Small intestine (tissue), 7 donors: ENCODE measurements at regions not wholly inside any gene's neighbourhood (a gene's known extent, or its start where the extent isn't known, plus 50 kb on each side); places are given as distances from the start of the nearest gene placed in this dataset.
A peak's percentile ranks its signal among the peaks of the same experiment; 100 is the strongest.
"Not testable (repeated sequence)": the region's sequence is repeated elsewhere in the genome, so short reads cannot be mapped to it uniquely, and the experiment has no call there.

ENCODE experiments used
- DNase-seq, 2 donors: peaks; one replicate each; pipeline versions ENCODE4 v3.0.0 to v3.0.0-alpha.2; 2013
- FAIRE-seq: peaks from 2 replicates; lab custom pipeline; 2012; peaks lifted over from hg19 to GRCh38; lab: Jason Lieb, UNC
- H3K27ac ChIP-seq, 3 donors: one replicate each; pipeline ENCODE4 v1.5.1; 2013; ENCODE audit warnings: low read length in 2 of 3, mild to moderate bottlenecking in 2 of 3, control low read depth in 1 of 3, inconsistent platforms in 1 of 3, low read depth in 1 of 3, moderate library complexity in 1 of 3
- H3K27me3 ChIP-seq, 3 donors: one replicate each; pipeline ENCODE4 v1.6.1; 2013; ENCODE audit warnings: low read length in 3 of 3, inconsistent platforms in 1 of 3; ENCODE audit not compliant: control insufficient read depth in 3 of 3, insufficient read depth in 3 of 3
- H3K36me3 ChIP-seq, 3 donors: one replicate each; pipeline ENCODE4 v1.6.1; 2013; ENCODE audit warnings: low read length in 3 of 3, inconsistent platforms in 1 of 3, low read depth in 1 of 3, mild to moderate bottlenecking in 1 of 3, moderate library complexity in 1 of 3; ENCODE audit not compliant: control insufficient read depth in 3 of 3, insufficient read depth in 2 of 3
- H3K4me1 ChIP-seq, 3 donors: one replicate each; pipeline ENCODE4 v1.6.1; 2013; ENCODE audit warnings: low read length in 2 of 3, inconsistent platforms in 1 of 3, low read depth in 1 of 3, mild to moderate bottlenecking in 1 of 3, moderate library complexity in 1 of 3; ENCODE audit not compliant: control insufficient read depth in 3 of 3, insufficient read depth in 2 of 3
- H3K4me3 ChIP-seq, 3 donors: one replicate each; pipeline ENCODE4 v1.5.1; 2013; ENCODE audit warnings: low read length in 3 of 3, control low read depth in 1 of 3, inconsistent platforms in 1 of 3, low read depth in 1 of 3, mild to moderate bottlenecking in 1 of 3, moderate library complexity in 1 of 3
- H3K9me3 ChIP-seq, 2 donors: one replicate each; pipeline ENCODE4 v1.6.1; 2013; ENCODE audit warnings: low read depth in 1 of 2, low read length in 1 of 2; ENCODE audit not compliant: control insufficient read depth in 2 of 2, insufficient read depth in 1 of 2
- WGBS, 3 donors: extraction: QIAGEN DNeasy Blood & Tissue Kit; methylation state at CpG; one replicate each; pipeline ENCODE4 v1.1.7; 2013; 5-methylcytosine and 5-hydroxymethylcytosine counted together
- donor health status: healthy with polysubstance abuse.
- donor health status: control.
- donor health status: control.
- donor health status: Bipolar disorder and iron deficiency.
- donor health status: healthy.

GRCh38 chr7:142501434-142501833 is 243.6 kb upstream of the PRSS58 start:
- 2 to 50% (median 27%) methylated on average over 1 of the region's 1 CpG for WGBS, 3 donors
- peak in 1 of 2 donors; percentile 68 for DNase-seq
- H3K27ac ChIP-seq, result no peak overlapping the region
- H3K36me3 ChIP-seq, result no peaks in the 10 kb centered on the region
- no peak overlapping the region for H3K4me3 ChIP-seq
- FAIRE-seq, result no peak
- no peaks in the 10 kb centered on the region for H3K4me1 ChIP-seq
- H3K9me3 ChIP-seq, result no peaks in the 10 kb centered on the region
- H3K27me3 ChIP-seq, result peaks cover 0 to 6% (median under 1%) of the 10 kb centered on the region in 3 donors

- no peak overlapping the region for H3K4me3 ChIP-seq
- FAIRE-seq (no peak), DNase-seq (peak in 1 of 2 donors; percentile 40)
- no peaks in the 10 kb centered on the region for H3K9me3 ChIP-seq
- no peak overlapping the region for H3K27ac ChIP-seq
- 5 to 11% (median 8%) methylated on average over 4 of the region's 4 CpGs for WGBS, 3 donors
- no peaks in the 10 kb centered on the region for H3K36me3 ChIP-seq
- H3K27me3 ChIP-seq, result peaks cover 0 to 12% (median 0%) of the 10 kb centered on the region in 3 donors
- no peaks in the 10 kb centered on the region for H3K4me1 ChIP-seq
Observed at GRCh38 chr7:142500366-142500765, 242.5 kb upstream of the PRSS58 start.

GRCh38 chr7:142499635-142500034 is 241.8 kb upstream of the PRSS58 start:
- WGBS, 3 donors, result 73 to 80% (median 75%) methylated on average over 4 of the region's 4 CpGs
- H3K4me3 ChIP-seq, result no peak overlapping the region
- no peaks in the 10 kb centered on the region for H3K36me3 ChIP-seq
- FAIRE-seq, result no peak
- no peak for DNase-seq
- no peak overlapping the region for H3K27ac ChIP-seq
- H3K4me1 ChIP-seq, result no peaks in the 10 kb centered on the region
- H3K27me3 ChIP-seq, result peaks cover 0 to 15% (median 0%) of the 10 kb centered on the region in 3 donors
- no peaks in the 10 kb centered on the region for H3K9me3 ChIP-seq

- 59 to 83% (median 75%) methylated on average over 1 of the region's 1 CpG for WGBS, 3 donors
- Histone ChIP-seq H3K27me3 (peaks cover 0 to 15% (median 0%) of the 10 kb centered on the region in 3 donors), H3K4me3 (no peak overlapping the region), H3K4me1 (no peaks in the 10 kb centered on the region), H3K27ac (no peak overlapping the region), H3K9me3 (no peaks in the 10 kb centered on the region), H3K36me3 (no peaks in the 10 kb centered on the region)
- no peak for FAIRE-seq
- DNase-seq, result no peak
Observed at GRCh38 chr7:142498364-142498763, 240.5 kb upstream of the PRSS58 start.

- no peak overlapping the region for H3K27ac ChIP-seq
- H3K36me3 ChIP-seq, result no peaks in the 10 kb centered on the region
- no peaks in the 10 kb centered on the region for H3K9me3 ChIP-seq
- no peaks in the 10 kb centered on the region for H3K4me1 ChIP-seq
- DNase-seq (peak; percentile 48 to 58), FAIRE-seq (no peak)
- H3K4me3 ChIP-seq, result no peak overlapping the region
- H3K27me3 ChIP-seq, result peaks cover 0 to 15% (median 0%) of the 10 kb centered on the region in 3 donors
- WGBS, 3 donors, result 5 to 9% (median 8%) methylated on average over 8 of the region's 8 CpGs
Observed at GRCh38 chr7:142496545-142496991, 238.7 kb upstream of the PRSS58 start.

- not testable (repeated sequence) for H3K36me3 ChIP-seq, H3K27ac ChIP-seq, H3K4me3 ChIP-seq, DNase-seq, FAIRE-seq, H3K4me1 ChIP-seq, H3K9me3 ChIP-seq
- peaks cover 0 to 15% (median 0%) of the 10 kb centered on the region in 3 donors for H3K27me3 ChIP-seq
- 69 to 81% (median 76%) methylated on average over 3 of the region's 3 CpGs for WGBS, 3 donors
Observed at GRCh38 chr7:142495879-142496278, 238.0 kb upstream of the PRSS58 start.

GRCh38 chr7:142495301-142495700 is 237.4 kb upstream of the PRSS58 start:
- not testable (repeated sequence) for H3K4me1 ChIP-seq, DNase-seq, H3K27ac ChIP-seq, FAIRE-seq, H3K36me3 ChIP-seq, H3K9me3 ChIP-seq, H3K4me3 ChIP-seq
- H3K27me3 ChIP-seq, result peaks cover 0 to 15% (median 0%) of the 10 kb centered on the region in 3 donors

GRCh38 chr7:142494021-142494420 is 236.2 kb upstream of the PRSS58 start:
- no peak for FAIRE-seq

GRCh38 chr7:142488842-142489241 is 231.0 kb upstream of the PRSS58 start:
- Histone ChIP-seq H3K36me3 (no peaks in the 10 kb centered on the region), H3K4me1 (no peaks in the 10 kb centered on the region), H3K4me3 (no peak overlapping the region), H3K27ac (no peak overlapping the region), H3K9me3 (no peaks in the 10 kb centered on the region), H3K27me3 (no peaks in the 10 kb centered on the region)
- 88 to 90% (median 90%) methylated on average over 7 of the region's 7 CpGs for WGBS, 3 donors
- DNase-seq (peak; percentile 51 to 79), FAIRE-seq (no peak)

More at GRCh38 chr7:142494021-142494420, 236.2 kb upstream of the PRSS58 start:
- no peak overlapping the region for H3K4me3 ChIP-seq
- peaks cover 0 to 15% (median 0%) of the 10 kb centered on the region in 3 donors for H3K27me3 ChIP-seq
- DNase-seq, result no peak
- H3K9me3 ChIP-seq, result no peaks in the 10 kb centered on the region
- 72 to 89% (median 80%) methylated on average over 2 of the region's 2 CpGs for WGBS, 3 donors
- no peak overlapping the region for H3K27ac ChIP-seq
- H3K4me1 ChIP-seq, result no peaks in the 10 kb centered on the region
- H3K36me3 ChIP-seq, result no peaks in the 10 kb centered on the region
